Mesothelial cell of epicardium (in vitro differentiated cells): ENCODE measurements at regions not wholly inside any gene's neighbourhood (a gene's known extent, or its start where the extent isn't known, plus 50 kb on each side); places are given as distances from the start of the nearest gene placed in this dataset.
"Not testable (repeated sequence)": the region's sequence is repeated elsewhere in the genome, so short reads cannot be mapped to it uniquely, and the experiment has no call there.

ENCODE experiments used
- DNase-seq, 2 experiments: peaks; one replicate each; pipeline ENCODE4 v3.0.0; 2021; ENCODE audit warnings: low spot score in 2 of 2; ENCODE audit not compliant: unreplicated experiment in 2 of 2
- H3K27ac Mint-ChIP-seq: 2 replicates; pipeline ENCODE4 v1.8.0; 2021; ENCODE audit warnings: mixed read lengths
- H3K27me3 Mint-ChIP-seq: 2 replicates; pipeline ENCODE4 v1.8.0; 2021; ENCODE audit warnings: low read depth, mixed read lengths
- H3K36me3 Mint-ChIP-seq: 2 replicates; pipeline ENCODE4 v1.8.0; 2021; ENCODE audit warnings: mixed read lengths
- H3K4me1 Mint-ChIP-seq: 2 replicates; pipeline ENCODE4 v1.8.0; 2021; ENCODE audit warnings: mixed read lengths
- H3K4me3 Mint-ChIP-seq: 2 replicates; pipeline ENCODE4 v1.8.0; 2021; ENCODE audit warnings: mild to moderate bottlenecking, moderate library complexity, mixed read lengths
- H3K9me3 Mint-ChIP-seq: 2 replicates; pipeline ENCODE4 v1.8.0; 2021; ENCODE audit warnings: mixed read lengths
- TF ChIP-seq, protein P1 (sequence below): fragments of 200-600 bp; sonication (generic); IDR thresholded peaks from one replicate; pipeline ENCODE4 v1.5.0; 2021; ENCODE audit warnings: antibody characterized with exemption; ENCODE audit not compliant: unreplicated experiment

- H3K4me3 Mint-ChIP-seq = peak overlapping the region; percentile 55
- H3K9me3 Mint-ChIP-seq = no peaks in the 10 kb centered on the region
- H3K27ac Mint-ChIP-seq = no peak overlapping the region
- no peaks in the 10 kb centered on the region for H3K36me3 Mint-ChIP-seq
- no peak for DNase-seq
- peaks cover 63% of the 10 kb centered on the region for H3K27me3 Mint-ChIP-seq
- H3K4me1 Mint-ChIP-seq = peaks cover 5% of the 10 kb centered on the region
- TF ChIP-seq, protein P1, sequence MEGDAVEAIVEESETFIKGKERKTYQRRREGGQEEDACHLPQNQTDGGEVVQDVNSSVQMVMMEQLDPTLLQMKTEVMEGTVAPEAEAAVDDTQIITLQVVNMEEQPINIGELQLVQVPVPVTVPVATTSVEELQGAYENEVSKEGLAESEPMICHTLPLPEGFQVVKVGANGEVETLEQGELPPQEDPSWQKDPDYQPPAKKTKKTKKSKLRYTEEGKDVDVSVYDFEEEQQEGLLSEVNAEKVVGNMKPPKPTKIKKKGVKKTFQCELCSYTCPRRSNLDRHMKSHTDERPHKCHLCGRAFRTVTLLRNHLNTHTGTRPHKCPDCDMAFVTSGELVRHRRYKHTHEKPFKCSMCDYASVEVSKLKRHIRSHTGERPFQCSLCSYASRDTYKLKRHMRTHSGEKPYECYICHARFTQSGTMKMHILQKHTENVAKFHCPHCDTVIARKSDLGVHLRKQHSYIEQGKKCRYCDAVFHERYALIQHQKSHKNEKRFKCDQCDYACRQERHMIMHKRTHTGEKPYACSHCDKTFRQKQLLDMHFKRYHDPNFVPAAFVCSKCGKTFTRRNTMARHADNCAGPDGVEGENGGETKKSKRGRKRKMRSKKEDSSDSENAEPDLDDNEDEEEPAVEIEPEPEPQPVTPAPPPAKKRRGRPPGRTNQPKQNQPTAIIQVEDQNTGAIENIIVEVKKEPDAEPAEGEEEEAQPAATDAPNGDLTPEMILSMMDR = no peak
These were observed 62.2 kb downstream of the CCNE1 start for GRCh38 chr19:29873801-29874575.

DNA sequence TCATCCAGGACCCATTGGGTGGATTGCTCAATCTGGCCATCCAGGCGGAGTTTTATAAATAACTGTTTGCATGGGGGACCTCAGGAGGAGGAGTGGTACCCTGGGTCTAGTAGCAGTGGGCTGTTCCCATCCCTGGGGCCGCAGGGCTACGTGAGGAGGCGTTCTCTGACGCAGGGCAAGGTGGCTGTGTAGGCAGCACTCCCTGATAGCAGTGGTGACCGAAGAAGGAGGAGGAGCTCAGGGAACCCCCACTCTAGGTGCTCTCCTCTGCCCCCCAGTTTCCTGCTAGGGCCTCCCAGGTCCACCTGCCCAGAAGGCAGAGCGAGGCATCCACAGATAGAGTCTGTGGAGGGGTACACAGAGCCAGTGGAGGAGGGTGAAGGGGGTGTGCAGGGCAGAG is 64.1 kb downstream of the CCNE1 start:
- Mint-ChIP-seq H3K36me3 (no peaks in the 10 kb centered on the region), H3K9me3 (no peaks in the 10 kb centered on the region), H3K27ac (no peak overlapping the region), H3K4me1 (peaks cover 5% of the 10 kb centered on the region), H3K4me3 (no peak overlapping the region), H3K27me3 (peaks cover 73% of the 10 kb centered on the region)
- no peak for DNase-seq
- TF ChIP-seq, protein P1 = no peak

GRCh38 chr19:29876414-29876813 is 64.6 kb downstream of the CCNE1 start:
- Mint-ChIP-seq H3K27ac (no peak overlapping the region), H3K27me3 (peaks cover 72% of the 10 kb centered on the region), H3K9me3 (no peaks in the 10 kb centered on the region), H3K4me3 (no peak overlapping the region), H3K4me1 (peaks cover 5% of the 10 kb centered on the region), H3K36me3 (no peaks in the 10 kb centered on the region)
- TF ChIP-seq, protein P1 = no peak
- no peak for DNase-seq

GRCh38 chr19:29876908-29877307 is 65.1 kb downstream of the CCNE1 start:
- not testable (repeated sequence) for H3K4me1 Mint-ChIP-seq, H3K4me3 Mint-ChIP-seq, H3K27ac Mint-ChIP-seq, DNase-seq, H3K36me3 Mint-ChIP-seq, H3K9me3 Mint-ChIP-seq
- peaks cover 69% of the 10 kb centered on the region for H3K27me3 Mint-ChIP-seq

GRCh38 chr19:29878973-29879654 is 62.9 kb upstream of the URI1 start:
- Mint-ChIP-seq H3K4me3 (no peak overlapping the region), H3K27me3 (peaks cover 58% of the 10 kb centered on the region), H3K9me3 (no peaks in the 10 kb centered on the region), H3K4me1 (no peaks in the 10 kb centered on the region), H3K36me3 (no peaks in the 10 kb centered on the region), H3K27ac (no peak overlapping the region)
- TF ChIP-seq, protein P1 = no peak
- DNase-seq = no peak

- H3K9me3 Mint-ChIP-seq = no peaks in the 10 kb centered on the region
- H3K36me3 Mint-ChIP-seq = no peaks in the 10 kb centered on the region
- no peak overlapping the region for H3K27ac Mint-ChIP-seq
- no peak overlapping the region for H3K4me3 Mint-ChIP-seq
- no peak for DNase-seq
- H3K4me1 Mint-ChIP-seq = no peaks in the 10 kb centered on the region
- TF ChIP-seq, protein P1 = no peak
- peaks cover 55% of the 10 kb centered on the region for H3K27me3 Mint-ChIP-seq
These were observed 62.4 kb upstream of the URI1 start for GRCh38 chr19:29879655-29879974.
